WTC11 (cell line): ENCODE measurements at regions not wholly inside any gene's neighbourhood (a gene's known extent, or its start where the extent isn't known, plus 50 kb on each side); places are given as distances from the start of the nearest gene placed in this dataset.

Experiments
- ATAC-seq: fragments of 200-7000 bp; cut with Tn5 transposase; 2 replicates; pipeline ENCODE4 v1.10.0; 2021; ENCODE audit warnings: mild to moderate bottlenecking, moderate library complexity
- CTCF ChIA-PET: fragments of 300-600 bp; sonication (Branson Sonifier 250); formaldehyde crosslinking; loops from one replicate; lab custom pipeline; 2021; ENCODE audit warnings: antibody characterized with exemption; lab: Charles Lee
- POLR2A ChIA-PET: fragments of 350-600 bp; sonication (Branson Sonifier 250); formaldehyde crosslinking; loops from one replicate; lab custom pipeline; 2021; ENCODE audit warnings: antibody characterized with exemption; lab: Charles Lee
- DNase-seq: peaks from one replicate; pipeline ENCODE4 v3.0.0; 2021; ENCODE audit warnings: low spot score
- H3K27ac Mint-ChIP-seq: 2 replicates; pipeline ENCODE4 v1.8.0; 2021; ENCODE audit warnings: mixed read lengths
- H3K27me3 Mint-ChIP-seq: 2 replicates; pipeline ENCODE4 v1.8.0; 2021; ENCODE audit warnings: low read depth, mild to moderate bottlenecking, moderate library complexity, mixed read lengths
- H3K36me3 Mint-ChIP-seq: 2 replicates; pipeline ENCODE4 v1.8.0; 2021; ENCODE audit warnings: mixed read lengths
- H3K4me1 Mint-ChIP-seq: 2 replicates; pipeline ENCODE4 v1.8.0; 2022; ENCODE audit warnings: mixed read lengths
- H3K4me3 Mint-ChIP-seq: 2 replicates; pipeline ENCODE4 v1.8.0; 2021; ENCODE audit warnings: mild to moderate bottlenecking, moderate library complexity, mixed read lengths
- H3K9me3 Mint-ChIP-seq: 2 replicates; pipeline ENCODE4 v1.8.0; 2021; ENCODE audit warnings: mixed read lengths
- CREM ChIP-seq: sonication (generic); formaldehyde crosslinking; IDR thresholded peaks from 2 replicates; pipeline ENCODE4 v1.8.1; 2022; ENCODE audit warnings: mild to moderate bottlenecking, missing genetic modification reagents, moderate library complexity
- FOXJ3 ChIP-seq: sonication (generic); formaldehyde crosslinking; IDR thresholded peaks from 2 replicates; pipeline ENCODE4 v1.9.0; 2021; ENCODE audit warnings: missing genetic modification reagents, mild to moderate bottlenecking, borderline replicate concordance
- GABPB1 ChIP-seq: sonication (generic); formaldehyde crosslinking; IDR thresholded peaks from 2 replicates; pipeline ENCODE4 v1.8.1; 2023; ENCODE audit warnings: mild to moderate bottlenecking, missing genetic modification reagents
- GTF2I ChIP-seq: fragments of 250-450 bp; sonication (Bioruptor Pico); conservative IDR thresholded peaks from 2 replicates; pipeline ENCODE4 v1.4.0; 2021; ENCODE audit warnings: mild to moderate bottlenecking
- JAZF1 ChIP-seq: fragments of 250-450 bp; sonication (Bioruptor Pico); IDR thresholded peaks from 2 replicates; pipeline ENCODE4 v1.9.0; 2021; ENCODE audit warnings: moderate library complexity, mild to moderate bottlenecking, inconsistent platforms
- MAX ChIP-seq: sonication (generic); formaldehyde crosslinking; IDR thresholded peaks from 2 replicates; pipeline ENCODE4 v1.8.0; 2022; ENCODE audit warnings: mild to moderate bottlenecking, missing genetic modification reagents
- MYBL2 ChIP-seq: sonication (generic); formaldehyde crosslinking; IDR thresholded peaks from 2 replicates; pipeline ENCODE4 v1.8.1; 2023; ENCODE audit warnings: mild to moderate bottlenecking, moderate library complexity, missing genetic modification reagents
- NFE2L1 ChIP-seq: sonication (generic); formaldehyde crosslinking; IDR thresholded peaks from 2 replicates; pipeline ENCODE4 v1.8.1; 2023; ENCODE audit warnings: missing genetic modification reagents
- STAT6 ChIP-seq: sonication (generic); formaldehyde crosslinking; conservative IDR thresholded peaks from 2 replicates; pipeline ENCODE4 v1.8.1; 2023; ENCODE audit warnings: mild to moderate bottlenecking, low read depth, missing genetic modification reagents, moderate library complexity
- TP53 ChIP-seq: sonication (generic); formaldehyde crosslinking; IDR thresholded peaks from 2 replicates; pipeline ENCODE4 v1.8.1; 2023; ENCODE audit warnings: mild to moderate bottlenecking, missing genetic modification reagents
- USF2 ChIP-seq: sonication (generic); formaldehyde crosslinking; IDR thresholded peaks from 2 replicates; pipeline ENCODE4 v1.8.1; 2023; ENCODE audit warnings: mild to moderate bottlenecking, missing genetic modification reagents, moderate library complexity
- ZMAT4 ChIP-seq: fragments of 250-450 bp; sonication (Bioruptor Pico); IDR thresholded peaks from 2 replicates; pipeline ENCODE4 v1.9.0; 2021; ENCODE audit warnings: mild to moderate bottlenecking
- ZNF232 ChIP-seq: sonication (generic); formaldehyde crosslinking; IDR thresholded peaks from 2 replicates; pipeline ENCODE4 v1.8.0; 2022; ENCODE audit warnings: mild to moderate bottlenecking, missing genetic modification reagents
- ZNF317 ChIP-seq: sonication (generic); formaldehyde crosslinking; IDR thresholded peaks from 2 replicates; pipeline ENCODE4 v1.8.1; 2023; ENCODE audit warnings: low read depth, mild to moderate bottlenecking, moderate library complexity, missing genetic modification reagents, borderline replicate concordance
- TF ChIP-seq, protein P1 (sequence below): fragments of 250-450 bp; sonication (Bioruptor Pico); conservative IDR thresholded peaks from 2 replicates; pipeline ENCODE4 v1.9.0; 2021; ENCODE audit warnings: mild to moderate bottlenecking
- TF ChIP-seq, protein P2 (sequence below): sonication (generic); formaldehyde crosslinking; IDR thresholded peaks from 2 replicates; pipeline ENCODE4 v1.8.1; 2022; ENCODE audit warnings: low read depth, mild to moderate bottlenecking, moderate library complexity, missing genetic modification reagents, borderline replicate concordance
- TF ChIP-seq, protein P3 (sequence below): sonication (generic); formaldehyde crosslinking; IDR thresholded peaks from 2 replicates; pipeline ENCODE4 v1.8.0; 2022; ENCODE audit warnings: mild to moderate bottlenecking, missing genetic modification reagents
- TF ChIP-seq, protein P4 (sequence below): fragments of 200-600 bp; IDR thresholded peaks from 2 replicates; pipeline ENCODE4 v1.8.0; 2022; ENCODE audit warnings: antibody characterized with exemption
- TF ChIP-seq, protein P5 (sequence below): sonication (generic); formaldehyde crosslinking; conservative IDR thresholded peaks from 2 replicates; pipeline ENCODE4 v1.8.1; 2022; ENCODE audit warnings: mild to moderate bottlenecking, missing genetic modification reagents

DNA sequence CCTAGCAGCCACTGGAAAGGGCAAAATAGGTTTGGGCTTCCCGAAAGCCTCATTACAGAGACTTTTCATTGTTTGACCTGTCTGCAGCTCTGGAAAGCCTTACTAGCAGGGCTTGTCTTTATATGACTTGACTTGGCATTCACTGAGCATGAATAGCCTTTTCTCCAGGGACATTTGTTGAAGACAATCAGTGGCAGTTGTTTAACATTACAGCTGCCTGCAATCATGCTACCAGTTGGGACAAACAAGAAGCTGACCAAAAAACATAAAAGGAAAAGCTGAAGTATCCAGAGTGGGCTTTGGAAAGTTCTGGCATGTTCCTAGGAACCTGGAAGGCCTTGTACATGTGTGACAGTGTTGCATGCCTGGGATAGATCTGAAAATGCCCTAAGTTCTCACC, 121.4 kb downstream of the KCNF1 start:
- peaks cover 53% of the 10 kb centered on the region for H3K9me3 Mint-ChIP-seq
- ATAC-seq: no peak
- POLR2A ChIA-PET: no interaction called here
- peaks cover 7% of the 10 kb centered on the region for H3K4me1 Mint-ChIP-seq
- TF ChIP-seq, protein P1, sequence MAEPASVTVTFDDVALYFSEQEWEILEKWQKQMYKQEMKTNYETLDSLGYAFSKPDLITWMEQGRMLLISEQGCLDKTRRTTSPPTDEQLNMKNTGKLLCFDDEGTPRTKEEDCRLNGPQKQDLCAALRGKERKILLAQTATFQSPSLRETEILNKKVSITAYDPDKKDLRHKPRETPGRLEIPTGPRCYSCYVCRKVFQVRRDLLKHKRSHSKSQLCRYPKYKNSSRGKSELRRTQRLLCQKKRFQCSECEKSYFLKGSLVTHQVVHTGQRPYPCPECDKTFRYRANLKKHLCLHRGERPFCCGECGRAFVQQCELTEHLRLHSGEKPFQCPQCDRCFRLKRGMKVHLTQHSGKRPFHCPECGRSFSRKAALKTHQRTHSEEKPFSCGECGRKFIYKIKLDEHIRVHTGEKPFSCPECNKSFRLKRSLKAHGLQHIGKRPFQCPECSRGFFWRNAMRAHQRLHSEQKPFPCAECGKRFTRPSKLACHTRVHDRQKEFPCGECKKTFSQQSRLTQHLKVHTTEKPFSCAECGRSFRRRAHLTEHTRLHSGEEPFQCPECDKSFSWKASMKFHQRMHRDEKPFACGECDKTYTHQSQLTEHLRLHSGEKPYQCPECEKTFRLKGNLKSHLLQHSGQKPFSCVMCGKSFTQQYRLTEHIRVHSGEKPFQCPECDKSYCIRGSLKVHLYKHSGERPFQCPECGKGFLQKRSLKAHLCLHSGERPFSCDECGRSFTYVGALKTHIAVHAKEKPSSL (CRISPR knock-in tag): no peak
- TF ChIP-seq STAT6 (CRISPR knock-in tag) (no peak), FOXJ3 (CRISPR knock-in tag) (no peak)
- TF ChIP-seq, protein P2, sequence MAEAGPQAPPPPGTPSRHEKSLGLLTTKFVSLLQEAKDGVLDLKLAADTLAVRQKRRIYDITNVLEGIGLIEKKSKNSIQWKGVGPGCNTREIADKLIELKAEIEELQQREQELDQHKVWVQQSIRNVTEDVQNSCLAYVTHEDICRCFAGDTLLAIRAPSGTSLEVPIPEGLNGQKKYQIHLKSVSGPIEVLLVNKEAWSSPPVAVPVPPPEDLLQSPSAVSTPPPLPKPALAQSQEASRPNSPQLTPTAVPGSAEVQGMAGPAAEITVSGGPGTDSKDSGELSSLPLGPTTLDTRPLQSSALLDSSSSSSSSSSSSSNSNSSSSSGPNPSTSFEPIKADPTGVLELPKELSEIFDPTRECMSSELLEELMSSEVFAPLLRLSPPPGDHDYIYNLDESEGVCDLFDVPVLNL (CRISPR knock-in tag): no peak
- no peak for DNase-seq
- H3K4me3 Mint-ChIP-seq: no peak overlapping the region
- 0 out of 2 replicates have a peak, but pooled peaks cover 5% of the 10 kb centered on the region for H3K27me3 Mint-ChIP-seq
- H3K36me3 Mint-ChIP-seq: peaks cover 19% of the 10 kb centered on the region
- CTCF ChIA-PET: no interaction called here
- H3K27ac Mint-ChIP-seq: no peak overlapping the region

DNA sequence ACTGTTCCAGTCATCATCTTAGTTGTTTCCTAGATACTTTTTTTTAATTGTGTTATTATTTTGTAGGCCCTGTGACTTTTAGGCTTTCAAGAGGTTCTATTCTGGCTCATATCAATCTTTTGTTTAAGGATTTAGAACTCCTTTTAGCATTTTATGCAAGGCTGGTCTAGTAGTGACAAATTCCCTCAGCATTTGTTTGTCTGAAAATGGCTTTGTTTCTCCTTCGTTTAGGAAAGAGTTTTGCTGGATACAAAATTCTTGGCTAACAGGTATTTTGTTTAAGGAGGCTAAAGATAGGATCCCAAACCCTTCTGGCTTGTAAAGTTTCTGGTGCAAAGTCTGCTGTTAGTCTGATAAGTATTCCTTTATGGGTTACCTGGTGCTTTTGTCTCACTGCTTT, 116.6 kb upstream of the SLC66A3 start:
- H3K36me3 Mint-ChIP-seq: peaks cover 31% of the 10 kb centered on the region
- TF ChIP-seq ZNF232 (CRISPR knock-in tag) (no peak), MAX (CRISPR knock-in tag) (no peak), CREM (CRISPR knock-in tag) (no peak), GTF2I (no peak), JAZF1 (CRISPR knock-in tag) (no peak), MYBL2 (no peak), GABPB1 (CRISPR knock-in tag) (no peak), ZNF317 (no peak), USF2 (CRISPR knock-in tag) (no peak), TP53 (CRISPR knock-in tag) (no peak), ZMAT4 (CRISPR knock-in tag) (no peak), NFE2L1 (CRISPR knock-in tag) (no peak)
- TF ChIP-seq, protein P3, sequence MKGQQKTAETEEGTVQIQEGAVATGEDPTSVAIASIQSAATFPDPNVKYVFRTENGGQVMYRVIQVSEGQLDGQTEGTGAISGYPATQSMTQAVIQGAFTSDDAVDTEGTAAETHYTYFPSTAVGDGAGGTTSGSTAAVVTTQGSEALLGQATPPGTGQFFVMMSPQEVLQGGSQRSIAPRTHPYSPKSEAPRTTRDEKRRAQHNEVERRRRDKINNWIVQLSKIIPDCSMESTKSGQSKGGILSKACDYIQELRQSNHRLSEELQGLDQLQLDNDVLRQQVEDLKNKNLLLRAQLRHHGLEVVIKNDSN: no peak
- TF ChIP-seq, protein P4, sequence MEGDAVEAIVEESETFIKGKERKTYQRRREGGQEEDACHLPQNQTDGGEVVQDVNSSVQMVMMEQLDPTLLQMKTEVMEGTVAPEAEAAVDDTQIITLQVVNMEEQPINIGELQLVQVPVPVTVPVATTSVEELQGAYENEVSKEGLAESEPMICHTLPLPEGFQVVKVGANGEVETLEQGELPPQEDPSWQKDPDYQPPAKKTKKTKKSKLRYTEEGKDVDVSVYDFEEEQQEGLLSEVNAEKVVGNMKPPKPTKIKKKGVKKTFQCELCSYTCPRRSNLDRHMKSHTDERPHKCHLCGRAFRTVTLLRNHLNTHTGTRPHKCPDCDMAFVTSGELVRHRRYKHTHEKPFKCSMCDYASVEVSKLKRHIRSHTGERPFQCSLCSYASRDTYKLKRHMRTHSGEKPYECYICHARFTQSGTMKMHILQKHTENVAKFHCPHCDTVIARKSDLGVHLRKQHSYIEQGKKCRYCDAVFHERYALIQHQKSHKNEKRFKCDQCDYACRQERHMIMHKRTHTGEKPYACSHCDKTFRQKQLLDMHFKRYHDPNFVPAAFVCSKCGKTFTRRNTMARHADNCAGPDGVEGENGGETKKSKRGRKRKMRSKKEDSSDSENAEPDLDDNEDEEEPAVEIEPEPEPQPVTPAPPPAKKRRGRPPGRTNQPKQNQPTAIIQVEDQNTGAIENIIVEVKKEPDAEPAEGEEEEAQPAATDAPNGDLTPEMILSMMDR: no peak
- TF ChIP-seq, protein P1 (CRISPR knock-in tag): no peak
- TF ChIP-seq, protein P5, sequence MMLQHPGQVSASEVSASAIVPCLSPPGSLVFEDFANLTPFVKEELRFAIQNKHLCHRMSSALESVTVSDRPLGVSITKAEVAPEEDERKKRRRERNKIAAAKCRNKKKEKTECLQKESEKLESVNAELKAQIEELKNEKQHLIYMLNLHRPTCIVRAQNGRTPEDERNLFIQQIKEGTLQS (CRISPR knock-in tag): no peak
- DNase-seq (no peak), ATAC-seq (no peak)
- H3K27ac Mint-ChIP-seq: no peak overlapping the region
- H3K4me1 Mint-ChIP-seq: peaks cover 20% of the 10 kb centered on the region
- H3K9me3 Mint-ChIP-seq: peaks cover 60% of the 10 kb centered on the region
- ChIA-PET CTCF (no interaction called here), POLR2A (no interaction called here)
- no peak overlapping the region for H3K4me3 Mint-ChIP-seq
- H3K27me3 Mint-ChIP-seq: 0 out of 2 replicates have a peak, but pooled peaks cover 8% of the 10 kb centered on the region
